Loucy (cell line): ENCODE measurements at regions not wholly inside any gene's neighbourhood (a gene's known extent, or its start where the extent isn't known, plus 50 kb on each side); places are given as distances from the start of the nearest gene placed in this dataset.

ENCODE experiments used
- H2AFZ ChIP-seq: fragments of 200-600 bp; sonication (generic); 2 replicates; pipeline ENCODE4 v1.6.0; 2016; ENCODE audit warnings: antibody characterized with exemption, mild to moderate bottlenecking, low read length, moderate library complexity
- H3F3A ChIP-seq: fragments of 200-600 bp; 2 replicates; pipeline ENCODE4 v1.6.0; 2016; ENCODE audit warnings: antibody characterized with exemption, low read depth, mild to moderate bottlenecking
- H3K27me3 ChIP-seq: fragments of 200-600 bp; sonication (generic); 2 replicates; pipeline ENCODE4 v1.6.1; 2014; ENCODE audit warnings: low read length, mild to moderate bottlenecking; ENCODE audit not compliant: insufficient read depth, poor library complexity, severe bottlenecking
- H3K36me3 ChIP-seq: fragments of 200-600 bp; sonication (generic); 2 replicates; pipeline ENCODE4 v1.6.1; 2016; ENCODE audit warnings: low read length; ENCODE audit not compliant: insufficient read depth
- H3K4me1 ChIP-seq: fragments of 200-600 bp; sonication (generic); 2 replicates; pipeline ENCODE4 v1.5.1; 2014; ENCODE audit warnings: low read length, mild to moderate bottlenecking; ENCODE audit not compliant: insufficient read depth, poor library complexity, severe bottlenecking
- H3K4me2 ChIP-seq: fragments of 200-600 bp; sonication (generic); 2 replicates; pipeline ENCODE4 v1.6.0; 2014; ENCODE audit warnings: antibody characterized with exemption, low read length, low read depth, mild to moderate bottlenecking; ENCODE audit not compliant: poor library complexity, severe bottlenecking
- H3K4me3 ChIP-seq: fragments of 200-600 bp; sonication (generic); 2 replicates; pipeline ENCODE4 v1.5.1; 2014; ENCODE audit warnings: low read length, mild to moderate bottlenecking, mixed read lengths; ENCODE audit not compliant: poor library complexity, severe bottlenecking
- H3K79me2 ChIP-seq: fragments of 200-600 bp; sonication (generic); 2 replicates; pipeline ENCODE4 v1.6.1; 2014; ENCODE audit warnings: low read length; ENCODE audit not compliant: insufficient read depth
- H3K9ac ChIP-seq: fragments of 200-600 bp; sonication (generic); 2 replicates; pipeline ENCODE4 v1.6.0; 2014; ENCODE audit warnings: mild to moderate bottlenecking, low read depth, low read length, moderate library complexity; ENCODE audit not compliant: poor library complexity, severe bottlenecking
- H3K9me2 ChIP-seq: fragments of 200-600 bp; sonication (generic); replicated peaks from 2 replicates; pipeline ENCODE4 v1.6.1; 2016; ENCODE audit warnings: low read depth, low read length, mixed read lengths
- H3K9me3 ChIP-seq: fragments of 200-600 bp; sonication (generic); 2 replicates; pipeline ENCODE4 v1.6.1; 2014; ENCODE audit warnings: mild to moderate bottlenecking, antibody characterized with exemption, low read length, low read depth; ENCODE audit not compliant: insufficient read depth
- H4K20me1 ChIP-seq: fragments of 200-600 bp; sonication (generic); 2 replicates; pipeline ENCODE4 v1.6.0; 2014; ENCODE audit warnings: antibody characterized with exemption, low read length, mild to moderate bottlenecking; ENCODE audit not compliant: insufficient read depth, poor library complexity, severe bottlenecking
- CTCF ChIP-seq: fragments of 200-600 bp; sonication (generic); conservative IDR thresholded peaks from 2 replicates; pipeline ENCODE4 v1.5.1; 2014; ENCODE audit warnings: mild to moderate bottlenecking, antibody characterized with exemption, low read length
- EZH2phosphoT487 ChIP-seq: fragments of 200-600 bp; IDR thresholded peaks from 2 replicates; pipeline ENCODE4 v1.6.1; 2018; ENCODE audit warnings: antibody characterized with exemption, mild to moderate bottlenecking, moderate library complexity, borderline replicate concordance

GRCh38 chr16:86345516-86345915, 164.8 kb upstream of the FOXF1 start:
- no peak overlapping the region for H3K4me2 ChIP-seq
- H3K79me2 ChIP-seq, result no peaks in the 10 kb centered on the region
- H3K9me3 ChIP-seq, result no peaks in the 10 kb centered on the region
- TF ChIP-seq CTCF (no peak), EZH2phosphoT487 (no peak)
- H3F3A ChIP-seq, result no peaks in the 10 kb centered on the region
- no peak overlapping the region for H3K9ac ChIP-seq
- H3K4me1 ChIP-seq, result no peaks in the 10 kb centered on the region
- H3K27me3 ChIP-seq, result no peaks in the 10 kb centered on the region
- H3K9me2 ChIP-seq, result no peaks in the 10 kb centered on the region
- H4K20me1 ChIP-seq, result no peaks in the 10 kb centered on the region
- H3K36me3 ChIP-seq, result no peaks in the 10 kb centered on the region
- no peak overlapping the region for H3K4me3 ChIP-seq
- H2AFZ ChIP-seq, result no peak overlapping the region

GRCh38 chr16:86346034-86346433, 164.3 kb upstream of the FOXF1 start:
- H2AFZ ChIP-seq, result no peak overlapping the region
- H3K4me1 ChIP-seq, result no peaks in the 10 kb centered on the region
- no peaks in the 10 kb centered on the region for H3K9me2 ChIP-seq
- no peaks in the 10 kb centered on the region for H3F3A ChIP-seq
- no peak overlapping the region for H3K4me2 ChIP-seq
- H3K4me3 ChIP-seq, result no peak overlapping the region
- no peak overlapping the region for H3K9ac ChIP-seq
- H4K20me1 ChIP-seq, result no peaks in the 10 kb centered on the region
- H3K9me3 ChIP-seq, result no peaks in the 10 kb centered on the region
- TF ChIP-seq CTCF, result no peak
- H3K79me2 ChIP-seq, result no peaks in the 10 kb centered on the region
- no peaks in the 10 kb centered on the region for H3K36me3 ChIP-seq
- no peaks in the 10 kb centered on the region for H3K27me3 ChIP-seq

GRCh38 chr16:86347090-86347489, 163.2 kb upstream of the FOXF1 start:
- no peak overlapping the region for H3K4me2 ChIP-seq
- H3K79me2 ChIP-seq, result no peaks in the 10 kb centered on the region
- no peaks in the 10 kb centered on the region for H3K9me2 ChIP-seq
- H3K27me3 ChIP-seq, result no peaks in the 10 kb centered on the region
- no peak overlapping the region for H3K4me3 ChIP-seq
- H3K4me1 ChIP-seq, result no peaks in the 10 kb centered on the region
- TF ChIP-seq CTCF, result no peak
- no peak for TF ChIP-seq EZH2phosphoT487
- H3K36me3 ChIP-seq, result no peaks in the 10 kb centered on the region
- no peaks in the 10 kb centered on the region for H4K20me1 ChIP-seq
- H3K9ac ChIP-seq, result no peak overlapping the region
- no peak overlapping the region for H2AFZ ChIP-seq
- H3F3A ChIP-seq, result no peaks in the 10 kb centered on the region
- no peaks in the 10 kb centered on the region for H3K9me3 ChIP-seq
